SH-SY5Y (cell line): ENCODE measurements at regions not wholly inside any gene's neighbourhood (a gene's known extent, or its start where the extent isn't known, plus 50 kb on each side); places are given as distances from the start of the nearest gene placed in this dataset.

Experiments
- GATA2 ChIP-seq: IDR thresholded peaks from 2 replicates; pipeline ENCODE4 v1.6.1; 2011; ENCODE audit warnings: mild to moderate bottlenecking, low read depth, low read length
- GATA3 ChIP-seq: IDR thresholded peaks from 2 replicates; pipeline ENCODE4 v1.6.1; 2011; ENCODE audit warnings: low read depth, mild to moderate bottlenecking, low read length, moderate library complexity

DNA sequence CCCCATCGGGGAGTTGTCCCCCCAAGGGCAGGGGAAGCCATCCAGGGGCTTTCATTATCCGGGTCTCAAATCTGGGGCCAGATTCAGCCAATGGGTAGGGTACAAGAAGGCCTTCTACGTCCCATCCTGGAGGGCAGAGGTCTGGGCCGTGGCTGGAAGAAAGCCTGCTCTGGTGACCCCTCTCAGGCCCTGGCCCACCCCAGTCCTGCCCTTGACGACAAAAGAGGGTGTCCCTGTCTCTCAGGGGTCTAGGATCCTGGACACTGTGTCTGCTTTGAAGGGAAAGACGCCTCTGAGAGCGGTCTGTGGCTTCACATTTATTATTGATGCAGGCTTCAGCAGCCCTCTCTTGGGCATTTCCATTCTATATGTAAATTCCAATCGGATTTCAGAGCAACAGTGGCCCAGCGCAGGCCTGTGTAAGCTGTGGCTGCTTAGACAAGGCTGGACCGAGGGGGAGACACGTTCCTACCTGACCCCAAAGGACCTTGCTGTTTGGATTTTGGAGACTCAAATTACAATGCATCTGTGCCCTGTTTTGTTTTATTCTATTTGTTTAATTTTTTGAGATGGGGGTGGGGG is 83.2 kb upstream of the BAIAP2L1 start:
- TF ChIP-seq GATA2 = no peak
- TF ChIP-seq GATA3 = no peak
